DOHH2 (cell line): ENCODE measurements at regions not wholly inside any gene's neighbourhood (a gene's known extent, or its start where the extent isn't known, plus 50 kb on each side); places are given as distances from the start of the nearest gene placed in this dataset.

Experiments used
- H3F3A ChIP-seq: fragments of 200-600 bp; sonication (generic), shearing (Covaris generic); 2 replicates; pipeline ENCODE4 v1.6.0; 2016; ENCODE audit warnings: antibody characterized with exemption, mild to moderate bottlenecking; ENCODE audit not compliant: control insufficient read depth, insufficient read depth
- H3K27ac ChIP-seq: fragments of 200-600 bp; sonication (generic); 2 replicates; pipeline ENCODE4 v1.5.1; 2014; ENCODE audit warnings: low read depth, mild to moderate bottlenecking, low read length, moderate library complexity
- H3K27me3 ChIP-seq: fragments of 200-600 bp; sonication (generic); 2 replicates; pipeline ENCODE4 v1.6.1; 2014; ENCODE audit warnings: mild to moderate bottlenecking, low read length, mixed read lengths; ENCODE audit not compliant: control insufficient read depth
- H3K36me3 ChIP-seq: fragments of 200-600 bp; sonication (generic); 2 replicates; pipeline ENCODE4 v1.6.1; 2014; ENCODE audit warnings: mild to moderate bottlenecking, low read length, moderate library complexity, mixed read lengths; ENCODE audit not compliant: control insufficient read depth
- H3K4me1 ChIP-seq: fragments of 200-600 bp; sonication (generic); 2 replicates; pipeline ENCODE4 v1.6.1; 2014; ENCODE audit warnings: mild to moderate bottlenecking, low read length, mixed read lengths; ENCODE audit not compliant: control insufficient read depth
- H3K4me2 ChIP-seq: fragments of 200-600 bp; sonication (generic); 2 replicates; pipeline ENCODE4 v1.6.0; 2014; ENCODE audit warnings: mild to moderate bottlenecking, low read length, moderate library complexity
- H3K4me3 ChIP-seq: fragments of 200-600 bp; sonication (generic); 2 replicates; pipeline ENCODE4 v1.5.1; 2014; ENCODE audit warnings: mild to moderate bottlenecking, low read length, mixed read lengths
- H3K79me2 ChIP-seq: fragments of 200-600 bp; sonication (generic); 2 replicates; pipeline ENCODE4 v1.6.1; 2014; ENCODE audit warnings: mild to moderate bottlenecking, low read length, mixed read lengths; ENCODE audit not compliant: control insufficient read depth
- H3K9me2 ChIP-seq: fragments of 200-600 bp; sonication (generic); replicated peaks from 2 replicates; pipeline ENCODE4 v1.6.1; 2014; ENCODE audit warnings: mild to moderate bottlenecking, low read length, mixed read lengths; ENCODE audit not compliant: control insufficient read depth
- H3K9me3 ChIP-seq: fragments of 200-600 bp; sonication (generic); 2 replicates; pipeline ENCODE4 v1.6.1; 2014; ENCODE audit warnings: antibody characterized with exemption, low read length, mixed read lengths; ENCODE audit not compliant: control insufficient read depth, insufficient read depth
- H4K20me1 ChIP-seq: fragments of 200-600 bp; sonication (generic); 2 replicates; pipeline ENCODE4 v1.6.0; 2014; ENCODE audit warnings: low read depth, mild to moderate bottlenecking, antibody characterized with exemption, low read length, moderate library complexity; ENCODE audit not compliant: control insufficient read depth, insufficient read depth
- CTCF ChIP-seq: fragments of 200-600 bp; sonication (generic); IDR thresholded peaks from one replicate; pipeline ENCODE4 v1.5.1; 2014; ENCODE audit warnings: antibody characterized with exemption, mild to moderate bottlenecking, low read depth, low read length; ENCODE audit not compliant: poor library complexity, severe bottlenecking
- EZH2phosphoT487 ChIP-seq: fragments of 200-600 bp; sonication (generic); IDR thresholded peaks from 2 replicates; pipeline ENCODE4 v1.6.1; 2017; ENCODE audit warnings: borderline replicate concordance, mild to moderate bottlenecking, antibody characterized with exemption, low read length, moderate library complexity, mixed read lengths

GRCh38 chr2:71849111-71849510, 298.6 kb downstream of the CYP26B1 start:
- Histone ChIP-seq H4K20me1 (no peaks in the 10 kb centered on the region), H3K4me1 (no peaks in the 10 kb centered on the region), H3K27me3 (no peaks in the 10 kb centered on the region), H3F3A (no peaks in the 10 kb centered on the region), H3K36me3 (no peaks in the 10 kb centered on the region), H3K27ac (no peak overlapping the region), H3K9me2 (no peaks in the 10 kb centered on the region), H3K9me3 (no peaks in the 10 kb centered on the region), H3K4me3 (no peak overlapping the region), H3K79me2 (no peaks in the 10 kb centered on the region), H3K4me2 (no peak overlapping the region)
- TF ChIP-seq EZH2phosphoT487 (no peak), CTCF (no peak)

DNA sequence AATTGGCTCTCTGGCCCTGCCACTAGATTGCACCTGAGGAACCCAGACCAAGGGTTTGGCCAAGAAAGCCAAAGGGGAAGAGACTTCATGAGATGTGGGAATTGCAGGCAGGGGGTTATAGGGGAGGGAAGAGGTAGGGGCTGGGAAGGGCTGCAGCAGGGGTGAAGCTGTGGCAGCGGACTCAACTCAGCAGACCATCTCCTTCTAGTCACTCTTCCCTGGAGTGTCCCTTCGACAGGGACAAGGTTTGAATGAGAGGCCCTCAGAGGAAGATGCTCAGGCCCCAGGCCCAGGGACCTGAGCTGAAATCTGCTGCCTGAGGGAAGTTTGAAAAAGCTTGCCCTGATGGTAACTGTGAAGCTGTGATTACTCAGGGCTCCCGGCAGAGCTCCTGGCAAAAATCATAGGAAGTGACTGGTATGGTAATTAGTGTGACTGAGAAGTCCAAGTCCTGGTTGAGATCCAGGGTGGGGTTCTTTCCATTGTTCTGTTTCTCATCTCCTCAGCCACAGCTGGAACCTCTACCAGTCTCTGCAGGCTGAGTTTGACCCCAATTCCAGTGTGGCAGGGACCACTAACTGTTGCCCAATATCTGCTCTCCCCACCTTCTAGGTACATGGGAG, 300.9 kb downstream of the CYP26B1 start:
- Histone ChIP-seq H3K27me3 (no peaks in the 10 kb centered on the region), H3K9me3 (no peaks in the 10 kb centered on the region), H3K4me3 (no peak overlapping the region), H3K9me2 (no peaks in the 10 kb centered on the region), H3K4me2 (no peak overlapping the region), H3F3A (no peaks in the 10 kb centered on the region), H3K4me1 (no peaks in the 10 kb centered on the region), H3K79me2 (no peaks in the 10 kb centered on the region), H3K36me3 (no peaks in the 10 kb centered on the region), H4K20me1 (no peaks in the 10 kb centered on the region), H3K27ac (no peak overlapping the region)
- TF ChIP-seq EZH2phosphoT487 (no peak), CTCF (no peak)

DNA sequence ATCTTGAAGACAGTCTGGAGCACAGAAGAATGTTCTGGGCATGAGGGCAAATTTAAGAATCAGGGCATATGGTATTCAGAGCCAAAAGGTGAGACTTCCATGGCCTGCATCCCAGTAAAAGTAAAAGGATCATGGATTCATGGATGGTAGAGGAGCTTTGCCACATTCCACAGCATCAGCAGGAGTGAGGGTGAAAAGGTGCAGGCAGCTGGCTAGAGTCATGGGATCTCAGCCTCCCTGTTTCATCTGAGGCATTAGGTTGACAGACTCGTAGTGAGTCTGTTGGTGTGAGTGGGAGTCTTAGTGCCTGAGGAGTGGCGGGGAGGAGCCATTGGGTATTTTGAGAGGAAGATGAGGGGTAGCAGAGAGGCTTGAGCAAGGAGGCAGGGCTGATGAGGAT, 301.6 kb downstream of the CYP26B1 start:
- no peaks in the 10 kb centered on the region for H3K9me3 ChIP-seq
- no peaks in the 10 kb centered on the region for H3K9me2 ChIP-seq
- H3K27me3 ChIP-seq = no peaks in the 10 kb centered on the region
- no peak overlapping the region for H3K4me3 ChIP-seq
- no peaks in the 10 kb centered on the region for H3K79me2 ChIP-seq
- H4K20me1 ChIP-seq = no peaks in the 10 kb centered on the region
- TF ChIP-seq CTCF (no peak), EZH2phosphoT487 (no peak)
- H3F3A ChIP-seq = no peaks in the 10 kb centered on the region
- no peak overlapping the region for H3K4me2 ChIP-seq
- H3K4me1 ChIP-seq = no peaks in the 10 kb centered on the region
- H3K36me3 ChIP-seq = no peaks in the 10 kb centered on the region
- no peak overlapping the region for H3K27ac ChIP-seq
